Fibroblast of lung (primary cell): ENCODE measurements at regions not wholly inside any gene's neighbourhood (a gene's known extent, or its start where the extent isn't known, plus 50 kb on each side); places are given as distances from the start of the nearest gene placed in this dataset.
"Not testable (repeated sequence)": the region's sequence is repeated elsewhere in the genome, so short reads cannot be mapped to it uniquely, and the experiment has no call there.

Source experiments
- EZH2 ChIP-seq: IDR thresholded peaks from 2 replicates; pipeline ENCODE4 v1.5.1; 2012; ENCODE audit warnings: low read length, control low read depth, mild to moderate bottlenecking; ENCODE audit errors: missing control alignments
- TF ChIP-seq, protein P1 (sequence below), 2 donors: IDR thresholded peaks in 1 of 2; conservative IDR thresholded peaks in 1 of 2; 1 replicate in 1 of 2; 2 replicates in 1 of 2; pipeline ENCODE4 v1.5.1; 2011 to 2012; ENCODE audit warnings: low read length in 2 of 2, control low read depth in 1 of 2, inconsistent platforms in 1 of 2, low read depth in 1 of 2, mild to moderate bottlenecking in 1 of 2

DNA sequence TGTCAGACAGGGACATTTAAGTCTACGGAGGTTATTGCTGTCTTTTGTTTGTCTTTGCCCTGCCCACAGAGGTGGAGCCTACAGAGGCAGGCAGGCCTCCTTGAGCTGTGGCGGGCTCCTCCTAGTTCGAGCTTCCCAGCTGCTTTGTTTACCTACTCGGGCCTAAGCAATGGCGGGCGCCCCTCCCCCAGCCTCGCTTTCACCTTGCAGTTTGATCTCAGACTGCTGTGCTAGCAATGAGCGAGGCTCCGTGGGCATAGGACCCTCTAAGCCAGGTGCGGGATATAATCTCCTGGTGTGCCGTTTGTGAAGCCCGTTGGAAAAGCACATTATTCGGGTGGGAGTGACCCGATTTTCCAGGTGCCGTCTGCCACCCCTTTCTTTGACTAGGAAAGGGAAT, 125.0 kb downstream of the PRL start:
- TF ChIP-seq, protein P1, sequence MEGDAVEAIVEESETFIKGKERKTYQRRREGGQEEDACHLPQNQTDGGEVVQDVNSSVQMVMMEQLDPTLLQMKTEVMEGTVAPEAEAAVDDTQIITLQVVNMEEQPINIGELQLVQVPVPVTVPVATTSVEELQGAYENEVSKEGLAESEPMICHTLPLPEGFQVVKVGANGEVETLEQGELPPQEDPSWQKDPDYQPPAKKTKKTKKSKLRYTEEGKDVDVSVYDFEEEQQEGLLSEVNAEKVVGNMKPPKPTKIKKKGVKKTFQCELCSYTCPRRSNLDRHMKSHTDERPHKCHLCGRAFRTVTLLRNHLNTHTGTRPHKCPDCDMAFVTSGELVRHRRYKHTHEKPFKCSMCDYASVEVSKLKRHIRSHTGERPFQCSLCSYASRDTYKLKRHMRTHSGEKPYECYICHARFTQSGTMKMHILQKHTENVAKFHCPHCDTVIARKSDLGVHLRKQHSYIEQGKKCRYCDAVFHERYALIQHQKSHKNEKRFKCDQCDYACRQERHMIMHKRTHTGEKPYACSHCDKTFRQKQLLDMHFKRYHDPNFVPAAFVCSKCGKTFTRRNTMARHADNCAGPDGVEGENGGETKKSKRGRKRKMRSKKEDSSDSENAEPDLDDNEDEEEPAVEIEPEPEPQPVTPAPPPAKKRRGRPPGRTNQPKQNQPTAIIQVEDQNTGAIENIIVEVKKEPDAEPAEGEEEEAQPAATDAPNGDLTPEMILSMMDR (conservative IDR thresholded peaks at IDR 0.05 in 1 of 2, IDR thresholded peaks at IDR 0.05 in 1 of 2; ENCODE audit: low read depth in 1 of 2, low read length in 2 of 2) = not testable (repeated sequence)
- not testable (repeated sequence) for TF ChIP-seq EZH2
